ENCODE measurements at regions not wholly inside any gene's neighbourhood (a gene's known extent, or its start where the extent isn't known, plus 50 kb on each side); places are given as distances from the start of the nearest gene placed in this dataset.
"Not testable (repeated sequence)": the region's sequence is repeated elsewhere in the genome, so short reads cannot be mapped to it uniquely, and the experiment has no call there.

- H3K4me1 ChIP-seq (ENCODE audit: insufficient read depth, low read length, poor library complexity, severe bottlenecking) = no peaks in the 10 kb centered on the region
- H3K9me2 ChIP-seq (replicated peaks; ENCODE audit: low read depth, low read length) = no peaks in the 10 kb centered on the region
- no peak overlapping the region for H2AFZ ChIP-seq (ENCODE audit: low read length)
- H3K4me3 ChIP-seq (ENCODE audit: low read length, poor library complexity, severe bottlenecking) = no peak overlapping the region
- H3K27me3 ChIP-seq (ENCODE audit: insufficient read depth, low read length, poor library complexity, severe bottlenecking) = no peaks in the 10 kb centered on the region
- no peak for TF ChIP-seq EZH2phosphoT487 (IDR thresholded peaks at IDR 0.05; ENCODE audit: borderline replicate concordance)
- TF ChIP-seq, protein P1, sequence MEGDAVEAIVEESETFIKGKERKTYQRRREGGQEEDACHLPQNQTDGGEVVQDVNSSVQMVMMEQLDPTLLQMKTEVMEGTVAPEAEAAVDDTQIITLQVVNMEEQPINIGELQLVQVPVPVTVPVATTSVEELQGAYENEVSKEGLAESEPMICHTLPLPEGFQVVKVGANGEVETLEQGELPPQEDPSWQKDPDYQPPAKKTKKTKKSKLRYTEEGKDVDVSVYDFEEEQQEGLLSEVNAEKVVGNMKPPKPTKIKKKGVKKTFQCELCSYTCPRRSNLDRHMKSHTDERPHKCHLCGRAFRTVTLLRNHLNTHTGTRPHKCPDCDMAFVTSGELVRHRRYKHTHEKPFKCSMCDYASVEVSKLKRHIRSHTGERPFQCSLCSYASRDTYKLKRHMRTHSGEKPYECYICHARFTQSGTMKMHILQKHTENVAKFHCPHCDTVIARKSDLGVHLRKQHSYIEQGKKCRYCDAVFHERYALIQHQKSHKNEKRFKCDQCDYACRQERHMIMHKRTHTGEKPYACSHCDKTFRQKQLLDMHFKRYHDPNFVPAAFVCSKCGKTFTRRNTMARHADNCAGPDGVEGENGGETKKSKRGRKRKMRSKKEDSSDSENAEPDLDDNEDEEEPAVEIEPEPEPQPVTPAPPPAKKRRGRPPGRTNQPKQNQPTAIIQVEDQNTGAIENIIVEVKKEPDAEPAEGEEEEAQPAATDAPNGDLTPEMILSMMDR (conservative IDR thresholded peaks at IDR 0.05; ENCODE audit: low read length) = no peak
- H3F3A ChIP-seq (ENCODE audit: low read depth) = no peaks in the 10 kb centered on the region
- no peak overlapping the region for H3K4me2 ChIP-seq (ENCODE audit: low read depth, low read length, poor library complexity, severe bottlenecking)
- no peaks in the 10 kb centered on the region for H3K79me2 ChIP-seq (ENCODE audit: insufficient read depth, low read length)
- H4K20me1 ChIP-seq (ENCODE audit: insufficient read depth, low read length, poor library complexity, severe bottlenecking) = no peaks in the 10 kb centered on the region
- no peak overlapping the region for H3K9ac ChIP-seq (ENCODE audit: low read depth, low read length, poor library complexity, severe bottlenecking)
- no peaks in the 10 kb centered on the region for H3K36me3 ChIP-seq (ENCODE audit: insufficient read depth, low read length)
- no peaks in the 10 kb centered on the region for H3K9me3 ChIP-seq (ENCODE audit: insufficient read depth, low read depth, low read length)
Observed at GRCh38 chr7:45328403-45328981, 170.9 kb downstream of the RAMP3 start.

- Histone ChIP-seq H3K9me2 (replicated peaks; ENCODE audit: low read depth, low read length) (no peaks in the 10 kb centered on the region), H2AFZ (ENCODE audit: low read length) (no peak overlapping the region), H3K4me1 (ENCODE audit: insufficient read depth, low read length, poor library complexity, severe bottlenecking) (no peaks in the 10 kb centered on the region), H3K79me2 (ENCODE audit: insufficient read depth, low read length) (no peaks in the 10 kb centered on the region), H3K4me3 (ENCODE audit: low read length, poor library complexity, severe bottlenecking) (no peak overlapping the region), H3K27me3 (ENCODE audit: insufficient read depth, low read length, poor library complexity, severe bottlenecking) (no peaks in the 10 kb centered on the region), H4K20me1 (ENCODE audit: insufficient read depth, low read length, poor library complexity, severe bottlenecking) (no peaks in the 10 kb centered on the region), H3K4me2 (ENCODE audit: low read depth, low read length, poor library complexity, severe bottlenecking) (no peak overlapping the region), H3F3A (ENCODE audit: low read depth) (no peaks in the 10 kb centered on the region), H3K9me3 (ENCODE audit: insufficient read depth, low read depth, low read length) (no peaks in the 10 kb centered on the region), H3K36me3 (ENCODE audit: insufficient read depth, low read length) (no peaks in the 10 kb centered on the region), H3K9ac (ENCODE audit: low read depth, low read length, poor library complexity, severe bottlenecking) (no peak overlapping the region)
- TF ChIP-seq, protein P1 (conservative IDR thresholded peaks at IDR 0.05; ENCODE audit: low read length) = no peak
- TF ChIP-seq EZH2phosphoT487 (IDR thresholded peaks at IDR 0.05; ENCODE audit: borderline replicate concordance) = no peak
Observed at GRCh38 chr7:45331563-45331962, 174.0 kb downstream of the RAMP3 start.

GRCh38 chr7:45335024-45335423 is 177.4 kb downstream of the RAMP3 start:
- not testable (repeated sequence) for H3K9ac ChIP-seq (ENCODE audit: low read depth, low read length, poor library complexity, severe bottlenecking); H3K27me3 ChIP-seq (ENCODE audit: insufficient read depth, low read length, poor library complexity, severe bottlenecking); H3K4me1 ChIP-seq (ENCODE audit: insufficient read depth, low read length, poor library complexity, severe bottlenecking); H3F3A ChIP-seq (ENCODE audit: low read depth); H3K4me3 ChIP-seq (ENCODE audit: low read length, poor library complexity, severe bottlenecking); H4K20me1 ChIP-seq (ENCODE audit: insufficient read depth, low read length, poor library complexity, severe bottlenecking); H3K9me2 ChIP-seq (replicated peaks; ENCODE audit: low read depth, low read length); H3K36me3 ChIP-seq (ENCODE audit: insufficient read depth, low read length); H3K9me3 ChIP-seq (ENCODE audit: insufficient read depth, low read depth, low read length); H2AFZ ChIP-seq (ENCODE audit: low read length); H3K79me2 ChIP-seq (ENCODE audit: insufficient read depth, low read length); H3K4me2 ChIP-seq (ENCODE audit: low read depth, low read length, poor library complexity, severe bottlenecking)

DNA sequence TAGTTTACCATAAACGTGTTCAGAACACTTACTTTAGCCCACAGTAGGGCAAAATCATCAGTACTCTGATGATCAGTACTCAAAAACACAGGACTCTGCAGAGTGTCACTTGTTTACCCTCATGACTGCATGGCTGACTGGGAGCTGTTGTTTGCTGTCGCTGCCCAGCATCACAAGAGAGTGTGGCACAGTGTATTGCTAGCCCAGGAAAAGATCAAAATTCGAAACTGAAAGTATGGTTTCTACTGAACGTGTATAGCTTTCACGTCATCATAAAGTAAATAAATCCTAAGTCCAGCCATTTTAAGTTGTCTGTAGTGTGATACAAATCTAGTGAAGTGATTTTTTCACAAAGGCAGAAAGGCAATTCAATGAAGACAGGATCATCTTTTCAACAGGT is 184.6 kb downstream of the RAMP3 start:
- H4K20me1 ChIP-seq (ENCODE audit: insufficient read depth, low read length, poor library complexity, severe bottlenecking) = no peaks in the 10 kb centered on the region
- no peak overlapping the region for H2AFZ ChIP-seq (ENCODE audit: low read length)
- no peaks in the 10 kb centered on the region for H3F3A ChIP-seq (ENCODE audit: low read depth)
- H3K4me3 ChIP-seq (ENCODE audit: low read length, poor library complexity, severe bottlenecking) = no peak overlapping the region
- H3K27me3 ChIP-seq (ENCODE audit: insufficient read depth, low read length, poor library complexity, severe bottlenecking) = no peaks in the 10 kb centered on the region
- H3K9me3 ChIP-seq (ENCODE audit: insufficient read depth, low read depth, low read length) = no peaks in the 10 kb centered on the region
- H3K4me2 ChIP-seq (ENCODE audit: low read depth, low read length, poor library complexity, severe bottlenecking) = no peak overlapping the region
- no peaks in the 10 kb centered on the region for H3K36me3 ChIP-seq (ENCODE audit: insufficient read depth, low read length)
- TF ChIP-seq, protein P1 (conservative IDR thresholded peaks at IDR 0.05; ENCODE audit: low read length) = no peak
- no peak for TF ChIP-seq EZH2phosphoT487 (IDR thresholded peaks at IDR 0.05; ENCODE audit: borderline replicate concordance)
- no peaks in the 10 kb centered on the region for H3K4me1 ChIP-seq (ENCODE audit: insufficient read depth, low read length, poor library complexity, severe bottlenecking)
- no peak overlapping the region for H3K9ac ChIP-seq (ENCODE audit: low read depth, low read length, poor library complexity, severe bottlenecking)
- no peaks in the 10 kb centered on the region for H3K79me2 ChIP-seq (ENCODE audit: insufficient read depth, low read length)
- no peaks in the 10 kb centered on the region for H3K9me2 ChIP-seq (replicated peaks; ENCODE audit: low read depth, low read length)
